Activated T-cell treated with anti-CD3 and anti-CD28 coated beads, Interleukin-2, amount 50 U/mL, for 72 hours (primary cell): ENCODE measurements at regions not wholly inside any gene's neighbourhood (a gene's known extent, or its start where the extent isn't known, plus 50 kb on each side); places are given as distances from the start of the nearest gene placed in this dataset.

ENCODE experiments used
- ATAC-seq, 2 donors: fragments of 150-1000 bp; cut with Tn5 transposase; replicated peaks in 1 of 2; 2 replicates each; pipeline ENCODE4 v1.10.0; 2021; ENCODE audit warnings: moderate library complexity in 2 of 2, mild to moderate bottlenecking in 1 of 2
- DNase-seq, 2 donors: peaks; one replicate each; pipeline ENCODE4 v3.0.0; 2021 to 2022; ENCODE audit warnings: mixed read lengths in 1 of 2
- H3K27ac Mint-ChIP-seq: one replicate; pipeline ENCODE4 v1.8.0; 2022; ENCODE audit warnings: mild to moderate bottlenecking, moderate library complexity, mixed read lengths
- H3K27me3 Mint-ChIP-seq: one replicate; pipeline ENCODE4 v1.8.0; 2022; ENCODE audit warnings: low read depth, mixed read lengths
- H3K36me3 Mint-ChIP-seq, 2 donors: one replicate each; pipeline ENCODE4 v1.8.0; 2022; ENCODE audit warnings: mixed read lengths in 2 of 2, mild to moderate bottlenecking in 1 of 2; ENCODE audit not compliant: insufficient read depth in 2 of 2
- H3K4me1 Mint-ChIP-seq: one replicate; pipeline ENCODE4 v1.8.0; 2022; ENCODE audit warnings: low read depth, mixed read lengths
- H3K4me3 Mint-ChIP-seq, 2 donors: one replicate each; pipeline ENCODE4 v1.8.0; 2022; ENCODE audit warnings: mild to moderate bottlenecking in 2 of 2, mixed read lengths in 2 of 2, moderate library complexity in 2 of 2
- H3K9me3 Mint-ChIP-seq, 2 donors: one replicate each; pipeline ENCODE4 v1.8.0; 2022; ENCODE audit warnings: mixed read lengths in 2 of 2

DNA sequence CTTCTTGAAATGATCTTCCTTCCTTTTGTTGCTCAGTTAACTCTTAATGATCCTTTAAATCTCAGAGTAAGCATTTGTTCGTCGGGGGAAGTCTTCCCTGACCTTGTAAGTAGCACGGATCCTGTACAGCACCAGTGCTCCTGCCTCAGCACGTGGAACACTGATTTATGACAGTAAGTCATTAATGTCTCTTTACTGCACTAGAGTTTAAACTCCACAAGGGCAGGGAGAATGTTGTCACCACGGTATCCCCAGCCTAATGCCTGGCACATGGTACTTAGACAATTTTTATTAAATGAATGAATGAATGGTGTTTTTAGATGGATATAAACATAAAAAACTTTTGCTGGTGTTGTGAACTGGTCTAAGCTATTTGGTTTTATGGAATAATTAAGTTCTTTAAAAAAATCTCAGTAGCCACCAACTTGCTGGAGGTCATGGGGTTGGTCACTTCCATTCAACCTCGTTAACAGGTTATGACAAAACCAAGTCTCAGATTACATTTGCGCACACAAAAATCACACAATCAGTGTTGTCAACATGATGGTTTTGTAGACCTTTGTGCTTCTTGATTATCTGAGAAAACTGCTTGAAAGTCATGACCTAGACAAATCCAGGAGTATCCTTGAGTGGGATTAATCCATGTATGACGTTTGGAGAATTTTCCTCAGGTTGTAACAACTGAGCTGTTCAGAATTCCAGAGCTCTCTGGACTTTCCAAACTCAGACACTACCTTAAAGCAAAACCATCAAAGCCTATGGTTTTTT, 326.9 kb downstream of the DUSP10 start:
- no peak for DNase-seq
- no peaks in the 10 kb centered on the region for H3K9me3 Mint-ChIP-seq
- H3K4me3 Mint-ChIP-seq = no peak overlapping the region
- no peaks in the 10 kb centered on the region for H3K36me3 Mint-ChIP-seq
- no peak for ATAC-seq
- no peaks in the 10 kb centered on the region for H3K4me1 Mint-ChIP-seq
- H3K27me3 Mint-ChIP-seq = peaks cover 10% of the 10 kb centered on the region
- H3K27ac Mint-ChIP-seq = no peak overlapping the region

DNA sequence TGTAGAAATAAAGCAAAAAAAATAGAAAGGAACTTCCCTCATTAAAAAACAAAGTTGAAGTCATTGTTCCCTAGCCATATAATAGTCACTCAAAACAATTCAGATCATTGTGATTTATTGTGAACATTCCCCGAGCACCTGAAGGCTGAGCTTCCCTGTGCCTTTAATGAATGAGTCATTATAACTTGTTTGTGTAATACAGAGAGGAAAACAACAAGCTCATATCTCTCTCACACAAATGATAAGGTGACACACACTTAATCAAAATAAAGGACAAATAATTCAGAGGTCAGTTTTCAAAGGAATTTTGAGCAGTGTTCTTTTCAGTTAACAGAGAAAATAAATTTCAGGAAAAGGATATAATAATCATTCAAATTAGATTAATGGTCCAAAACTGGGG, 326.2 kb downstream of the DUSP10 start:
- no peak overlapping the region for H3K27ac Mint-ChIP-seq

DNA sequence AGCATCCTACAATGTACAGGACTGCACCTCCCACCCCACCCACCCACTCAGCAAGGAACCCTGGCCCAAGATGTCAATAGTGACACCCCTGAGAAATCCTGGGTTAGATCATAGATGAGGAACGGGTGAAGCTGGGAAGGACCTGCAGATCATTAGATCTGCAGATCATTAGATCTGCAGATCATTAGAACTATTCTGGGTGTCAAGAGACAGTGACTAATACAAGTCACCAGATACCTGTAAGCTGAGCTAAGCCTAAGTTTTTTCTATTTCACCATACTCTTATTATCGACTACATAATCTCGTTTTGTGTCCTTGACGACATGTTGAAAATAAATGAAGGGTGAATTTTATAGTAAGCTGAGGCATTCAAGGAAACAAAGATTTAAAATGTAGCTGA, 325.7 kb downstream of the DUSP10 start:
- no peaks in the 10 kb centered on the region for H3K36me3 Mint-ChIP-seq
- H3K27me3 Mint-ChIP-seq = peaks cover 10% of the 10 kb centered on the region
- no peak overlapping the region for H3K27ac Mint-ChIP-seq
- ATAC-seq (no peak), DNase-seq (no peak)
- no peaks in the 10 kb centered on the region for H3K4me1 Mint-ChIP-seq
- no peaks in the 10 kb centered on the region for H3K9me3 Mint-ChIP-seq
- H3K4me3 Mint-ChIP-seq = no peak overlapping the region

More for the DNA sequence above, 326.2 kb downstream of the DUSP10 start:
- Mint-ChIP-seq H3K27me3 (peaks cover 10% of the 10 kb centered on the region), H3K4me3 (no peak overlapping the region), H3K9me3 (no peaks in the 10 kb centered on the region), H3K4me1 (no peaks in the 10 kb centered on the region), H3K36me3 (no peaks in the 10 kb centered on the region)
- no peak for ATAC-seq
- no peak for DNase-seq

DNA sequence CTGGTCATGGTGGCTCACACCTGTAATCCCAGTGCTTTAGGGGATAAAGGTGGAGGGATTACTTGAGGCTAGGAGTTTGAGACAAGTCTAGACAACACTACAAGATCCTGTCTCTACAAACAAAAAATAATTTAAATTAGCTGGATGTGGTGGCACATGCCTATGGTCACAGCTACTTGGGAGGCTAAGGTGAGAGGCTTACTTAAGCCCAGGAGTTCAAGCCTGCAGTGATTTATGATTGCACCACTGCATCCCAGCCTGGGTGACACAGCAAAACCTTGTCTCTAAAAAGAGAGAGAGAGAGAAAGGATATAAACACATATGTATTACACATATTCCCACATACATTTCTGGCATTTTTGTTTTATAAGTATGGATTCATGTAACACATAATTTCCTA, 325.2 kb downstream of the DUSP10 start:
- peaks cover 10% of the 10 kb centered on the region for H3K27me3 Mint-ChIP-seq
- H3K36me3 Mint-ChIP-seq = no peaks in the 10 kb centered on the region
- no peak for ATAC-seq
- no peak overlapping the region for H3K4me3 Mint-ChIP-seq
- DNase-seq = no peak
- H3K9me3 Mint-ChIP-seq = no peaks in the 10 kb centered on the region
- no peaks in the 10 kb centered on the region for H3K4me1 Mint-ChIP-seq
- H3K27ac Mint-ChIP-seq = no peak overlapping the region

DNA sequence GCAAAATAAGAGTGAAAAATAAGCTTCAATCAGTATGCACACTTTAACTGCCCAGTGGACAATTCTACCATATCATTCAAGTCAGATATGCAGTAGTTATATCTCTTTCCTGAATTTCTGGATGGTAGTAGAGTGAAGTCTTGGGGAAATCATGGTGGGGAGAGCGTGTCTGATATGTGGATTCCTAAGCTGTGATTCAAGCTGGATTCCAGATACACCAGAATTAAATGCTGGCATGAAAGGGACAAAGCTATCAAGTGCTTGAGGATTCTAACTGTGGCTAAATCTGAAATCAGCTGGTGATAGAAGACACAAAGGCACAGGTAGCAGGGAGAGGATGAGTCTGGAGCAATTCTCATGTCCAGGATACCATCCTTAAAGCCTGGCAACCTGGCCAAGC, 323.5 kb downstream of the DUSP10 start:
- Mint-ChIP-seq H3K27ac (no peak overlapping the region), H3K4me3 (no peak overlapping the region), H3K4me1 (no peaks in the 10 kb centered on the region), H3K36me3 (no peaks in the 10 kb centered on the region), H3K27me3 (peaks cover 10% of the 10 kb centered on the region), H3K9me3 (no peaks in the 10 kb centered on the region)
- ATAC-seq (no peak), DNase-seq (no peak)

DNA sequence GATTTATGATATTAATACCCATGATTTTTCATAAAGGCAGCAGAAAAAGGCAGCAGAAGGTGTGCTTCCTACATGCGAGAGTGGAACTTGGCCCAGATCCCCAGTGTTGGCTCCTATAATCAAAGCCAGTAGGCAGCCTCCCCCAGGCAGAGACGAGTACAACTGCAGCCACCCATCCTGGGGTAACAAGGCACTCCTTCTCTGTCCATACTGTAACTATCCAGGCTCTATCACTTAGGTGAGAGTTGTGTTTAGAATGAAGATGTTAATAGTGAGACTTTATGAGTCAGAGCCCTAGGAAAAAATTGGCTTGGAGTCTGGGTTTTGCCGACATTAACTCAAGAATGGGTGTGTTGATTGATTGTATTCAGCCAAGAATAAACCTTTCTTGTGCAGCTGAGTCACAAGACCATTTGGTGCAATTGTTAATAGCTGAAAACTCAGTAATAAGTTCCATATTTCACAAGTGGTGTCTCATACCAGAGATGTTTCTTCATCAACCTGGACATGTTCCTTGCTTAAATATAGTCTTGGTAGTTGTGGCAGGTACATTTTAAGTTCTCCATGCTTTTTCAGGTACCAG, 322.3 kb downstream of the DUSP10 start:
- no peak for DNase-seq
- Mint-ChIP-seq H3K36me3 (no peaks in the 10 kb centered on the region), H3K27ac (no peak overlapping the region), H3K4me1 (no peaks in the 10 kb centered on the region), H3K27me3 (peaks cover 3% of the 10 kb centered on the region), H3K4me3 (no peak overlapping the region), H3K9me3 (no peaks in the 10 kb centered on the region)
- no peak for ATAC-seq

DNA sequence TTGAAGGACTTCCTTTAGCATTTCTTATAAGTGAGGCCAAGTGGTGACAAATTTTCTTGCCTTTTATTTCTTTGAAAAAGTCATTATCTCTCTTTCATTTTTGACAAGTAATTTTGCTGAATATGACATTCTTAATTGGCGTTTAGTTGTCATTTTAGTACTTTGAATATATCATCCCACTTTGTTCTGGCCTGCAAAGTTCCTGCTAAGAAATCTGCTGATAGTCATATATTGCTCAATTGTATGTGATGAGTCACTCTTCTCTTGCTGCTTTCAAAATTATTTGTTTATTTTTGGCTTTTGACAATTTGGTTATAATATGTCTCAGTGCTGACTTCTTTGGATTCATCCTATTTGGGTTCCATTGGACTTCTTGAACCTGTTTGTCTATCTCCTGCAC, 312.6 kb downstream of the DUSP10 start:
- Mint-ChIP-seq H3K27me3 (peaks cover 7% of the 10 kb centered on the region), H3K4me1 (no peaks in the 10 kb centered on the region), H3K9me3 (peaks cover 5 to 9% of the 10 kb centered on the region in 2 donors), H3K4me3 (no peak overlapping the region), H3K27ac (no peak overlapping the region), H3K36me3 (peaks cover 2 to 5% of the 10 kb centered on the region in 2 donors)
- DNase-seq = no peak
- no peak for ATAC-seq

DNA sequence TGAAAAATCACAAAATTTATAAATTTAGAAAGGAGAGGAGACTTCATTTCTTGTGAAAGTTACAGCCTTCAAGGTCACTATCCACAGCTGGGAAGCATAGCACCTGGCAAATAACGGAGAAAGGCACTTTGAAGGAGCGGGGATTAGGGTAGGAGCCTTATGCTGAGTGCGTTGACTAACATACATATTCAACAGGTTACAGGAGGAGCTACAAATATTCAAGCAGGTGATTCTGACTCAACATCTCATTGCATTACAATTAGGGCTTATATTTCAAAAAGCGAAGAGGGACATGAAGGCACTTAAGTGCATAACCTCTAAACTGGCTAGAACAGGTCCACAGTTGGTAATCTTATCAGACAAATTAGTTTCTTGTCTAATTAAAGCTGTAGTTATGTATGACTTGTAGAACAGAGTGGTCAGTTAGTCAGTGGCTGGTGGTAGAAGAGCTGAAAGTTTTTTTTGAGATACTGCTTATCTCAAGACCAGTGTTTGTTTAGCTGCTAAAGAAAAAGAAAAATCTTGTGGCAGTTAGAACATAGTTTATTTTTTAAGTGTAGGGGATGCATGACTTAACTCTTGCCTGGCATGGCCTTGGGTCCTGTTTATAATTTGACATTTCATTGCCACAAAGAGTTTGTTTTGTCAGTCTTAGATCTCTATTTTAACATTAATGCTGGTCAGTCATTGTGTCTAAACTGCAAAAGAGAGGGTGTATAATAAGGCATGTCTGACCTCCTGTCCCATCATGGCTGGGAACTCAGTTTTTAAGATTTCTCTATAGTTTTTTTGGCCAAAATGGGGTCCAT, 311.5 kb downstream of the DUSP10 start:
- Mint-ChIP-seq H3K27me3 (peaks cover 7% of the 10 kb centered on the region), H3K36me3 (peaks cover 2 to 5% of the 10 kb centered on the region in 2 donors), H3K4me3 (no peak overlapping the region), H3K4me1 (peaks cover 7% of the 10 kb centered on the region), H3K27ac (no peak overlapping the region), H3K9me3 (peaks cover 5 to 9% of the 10 kb centered on the region in 2 donors)
- DNase-seq (no peak), ATAC-seq (no peak)

DNA sequence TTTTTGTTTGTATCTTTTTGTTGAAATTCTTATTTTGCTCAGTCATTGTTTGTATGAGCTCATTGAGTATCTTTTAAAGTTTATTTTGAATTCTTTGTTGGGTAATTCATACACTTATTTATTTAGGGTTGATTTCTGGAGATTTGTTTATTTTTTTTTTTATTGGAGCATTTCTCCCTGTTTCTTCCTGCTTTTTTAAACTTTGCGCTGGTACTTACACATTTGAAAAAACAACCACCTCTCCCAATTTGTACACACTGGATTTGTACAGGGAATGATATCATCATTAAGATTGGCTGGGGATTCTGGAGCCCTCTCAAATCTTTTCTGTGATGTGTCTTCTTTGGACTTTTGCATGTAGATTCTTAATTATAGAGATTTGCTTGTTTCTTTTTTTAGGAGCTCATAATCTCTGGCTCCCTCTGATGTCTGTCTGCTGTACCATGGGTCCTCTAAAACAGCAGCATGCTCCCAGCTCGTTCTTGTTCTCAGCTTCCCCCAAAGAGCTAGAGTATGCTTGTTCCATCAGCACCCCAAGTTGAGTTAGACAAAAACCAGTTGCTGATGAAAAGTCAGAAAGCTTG, 310.7 kb downstream of the DUSP10 start:
- Mint-ChIP-seq H3K4me1 (peaks cover 9% of the 10 kb centered on the region), H3K27me3 (peaks cover 7% of the 10 kb centered on the region), H3K9me3 (peaks cover 5 to 9% of the 10 kb centered on the region in 2 donors), H3K27ac (no peak overlapping the region), H3K36me3 (peaks cover 2 to 5% of the 10 kb centered on the region in 2 donors), H3K4me3 (no peak overlapping the region)
- DNase-seq (no peak), ATAC-seq (no peak)

DNA sequence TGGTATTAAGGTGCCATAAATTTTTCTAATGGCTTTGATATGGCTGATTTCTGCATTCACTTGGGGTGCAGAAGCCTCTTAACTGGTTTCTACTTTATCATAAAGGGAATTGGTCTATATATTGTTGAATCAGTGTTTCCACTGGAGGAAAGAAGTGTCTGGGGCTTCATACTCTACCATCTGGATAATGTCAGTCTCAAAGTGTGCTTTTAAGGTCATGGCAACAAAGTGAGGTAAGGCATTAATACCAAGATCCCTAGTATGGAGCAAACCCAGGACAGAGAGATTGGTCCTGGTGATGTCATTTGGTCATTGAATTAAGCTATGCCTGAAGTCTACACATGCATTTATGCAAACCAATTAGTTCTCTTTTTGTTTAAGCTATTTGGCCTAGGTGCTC, 309.9 kb downstream of the DUSP10 start:
- Mint-ChIP-seq H3K27ac (no peak overlapping the region), H3K4me1 (peaks cover 9% of the 10 kb centered on the region), H3K4me3 (no peak overlapping the region), H3K9me3 (peaks cover 0 to 4% of the 10 kb centered on the region in 2 donors), H3K27me3 (peaks cover 7% of the 10 kb centered on the region), H3K36me3 (no peaks in the 10 kb centered on the region)
- ATAC-seq (no peak), DNase-seq (no peak)

DNA sequence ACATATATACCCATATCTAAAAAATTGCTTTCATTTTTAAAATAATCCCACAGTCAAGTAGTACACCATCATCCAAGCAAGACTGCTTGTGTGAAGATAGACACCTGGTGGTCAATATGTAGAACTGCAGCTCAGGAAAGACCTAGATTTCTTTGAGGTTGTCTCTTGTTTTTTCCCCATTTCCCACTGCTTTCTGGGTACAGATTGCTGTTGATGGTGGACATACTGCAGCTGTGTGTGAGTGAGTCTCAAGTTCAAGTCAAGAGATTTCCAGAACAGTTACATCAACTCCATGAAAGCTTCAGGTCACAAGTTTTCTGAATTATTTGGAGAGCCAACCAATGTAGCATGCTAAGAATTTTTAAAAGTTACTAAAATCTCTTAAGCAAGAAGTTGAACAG, 306.4 kb downstream of the DUSP10 start:
- Mint-ChIP-seq H3K27ac (no peak overlapping the region), H3K9me3 (no peaks in the 10 kb centered on the region), H3K4me1 (peaks cover 38% of the 10 kb centered on the region), H3K27me3 (no peaks in the 10 kb centered on the region), H3K36me3 (peaks cover 0 to 2% of the 10 kb centered on the region in 2 donors), H3K4me3 (peak overlapping the region in 1 of 2 donors; percentile 49)
- DNase-seq (no peak), ATAC-seq (no peak)

DNA sequence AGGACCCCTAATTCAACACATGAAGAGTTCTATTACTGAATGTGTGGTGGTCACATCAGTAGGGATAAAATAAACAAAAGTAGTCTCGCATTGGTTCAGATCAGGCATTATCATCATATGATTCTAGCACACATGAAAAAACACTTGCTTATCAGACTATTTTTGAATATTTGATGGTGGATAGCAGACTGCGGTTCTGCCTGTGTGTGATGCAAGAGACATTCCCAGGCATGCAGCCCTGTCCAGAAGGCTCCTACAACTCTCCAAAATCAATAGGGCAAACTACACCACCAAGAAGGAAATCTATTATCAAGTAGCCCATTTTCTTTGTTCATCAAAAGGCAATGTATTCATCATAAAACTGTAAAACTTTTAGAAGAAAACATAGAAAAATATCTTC, 304.7 kb downstream of the DUSP10 start:
- Mint-ChIP-seq H3K4me3 (no peak overlapping the region), H3K4me1 (peaks cover 41% of the 10 kb centered on the region), H3K9me3 (no peaks in the 10 kb centered on the region), H3K27me3 (peaks cover 16% of the 10 kb centered on the region), H3K27ac (no peak overlapping the region), H3K36me3 (peaks cover 0 to 2% of the 10 kb centered on the region in 2 donors)
- ATAC-seq = no peak
- no peak for DNase-seq

DNA sequence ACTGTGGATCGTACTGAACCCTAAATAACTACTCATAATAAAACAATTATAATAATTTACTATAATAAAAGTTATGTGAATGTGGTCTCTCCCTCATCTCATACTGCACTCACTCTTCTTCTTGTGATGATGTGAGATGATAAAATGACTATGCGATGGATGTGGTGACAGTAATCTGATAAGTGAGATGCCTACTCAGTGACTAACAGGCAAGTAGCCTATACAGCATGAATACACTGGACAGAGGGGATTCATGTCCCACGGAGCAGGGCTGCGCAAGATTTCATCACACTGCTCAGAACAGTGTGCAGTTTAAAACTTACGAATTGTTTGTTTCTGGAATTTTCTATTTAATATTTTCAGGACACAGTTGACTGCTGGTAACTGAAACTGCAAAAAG, 304.0 kb downstream of the DUSP10 start:
- Mint-ChIP-seq H3K9me3 (no peaks in the 10 kb centered on the region), H3K27me3 (peaks cover 20% of the 10 kb centered on the region), H3K36me3 (peaks cover 0 to 2% of the 10 kb centered on the region in 2 donors), H3K4me3 (peak overlapping the region in 1 of 2 donors; percentile 39), H3K27ac (peak overlapping the region; percentile 42), H3K4me1 (peaks cover 41% of the 10 kb centered on the region)
- DNase-seq (no peak), ATAC-seq (peak; percentile 17 to 23)
